OCI-LY1 (cell line): ENCODE measurements at regions not wholly inside any gene's neighbourhood (a gene's known extent, or its start where the extent isn't known, plus 50 kb on each side); places are given as distances from the start of the nearest gene placed in this dataset.

ENCODE experiments used
- H2AFZ ChIP-seq: fragments of 200-600 bp; sonication (generic), shearing (Covaris generic); 2 replicates; pipeline ENCODE4 v1.6.0; 2014; ENCODE audit warnings: antibody characterized with exemption, mild to moderate bottlenecking, low read length
- H3F3A ChIP-seq: fragments of 200-600 bp; sonication (generic), shearing (Covaris generic); 2 replicates; pipeline ENCODE4 v1.6.0; 2014; ENCODE audit warnings: mild to moderate bottlenecking, antibody characterized with exemption, low read length, moderate library complexity; ENCODE audit not compliant: insufficient read depth
- H3K27ac ChIP-seq: fragments of 200-600 bp; sonication (generic); 2 replicates; pipeline ENCODE4 v1.5.1; 2014; ENCODE audit warnings: low read length, mixed run types, mild to moderate bottlenecking, low read depth; ENCODE audit not compliant: poor library complexity, severe bottlenecking
- H3K27me3 ChIP-seq: fragments of 200-600 bp; sonication (generic); 2 replicates; pipeline ENCODE4 v1.6.0; 2014; ENCODE audit warnings: antibody characterized with exemption, mild to moderate bottlenecking, low read length, moderate library complexity; ENCODE audit not compliant: insufficient read depth
- H3K36me3 ChIP-seq: fragments of 200-600 bp; sonication (generic); 2 replicates; pipeline ENCODE4 v1.6.1; 2014; ENCODE audit warnings: mild to moderate bottlenecking, antibody characterized with exemption, low read length, moderate library complexity, mixed read lengths; ENCODE audit not compliant: insufficient read depth
- H3K4me1 ChIP-seq: fragments of 200-600 bp; sonication (generic); 2 replicates; pipeline ENCODE4 v1.5.1; 2014; ENCODE audit warnings: mild to moderate bottlenecking, low read length, moderate library complexity; ENCODE audit not compliant: insufficient read depth, severe bottlenecking
- H3K4me2 ChIP-seq: fragments of 200-600 bp; sonication (generic), shearing (Covaris generic); 2 replicates; pipeline ENCODE4 v1.6.1; 2014; ENCODE audit warnings: low read length
- H3K4me3 ChIP-seq: fragments of 200-600 bp; sonication (generic); 2 replicates; pipeline ENCODE4 v1.5.1; 2014; ENCODE audit warnings: low read length, low read depth, mild to moderate bottlenecking, mixed read lengths; ENCODE audit not compliant: poor library complexity, severe bottlenecking
- H3K79me2 ChIP-seq: fragments of 200-600 bp; shearing (Covaris generic); 2 replicates; pipeline ENCODE4 v1.6.1; 2016; ENCODE audit warnings: mixed run types, low read length, mixed read lengths; ENCODE audit not compliant: insufficient read depth
- H3K9ac ChIP-seq: fragments of 200-600 bp; sonication (generic), shearing (Covaris generic); 2 replicates; pipeline ENCODE4 v1.6.1; 2014; ENCODE audit warnings: mild to moderate bottlenecking, low read length, mixed read lengths
- H3K9me2 ChIP-seq: fragments of 200-600 bp; sonication (generic), shearing (Covaris generic); 2 replicates; pipeline ENCODE4 v1.6.1; 2014; ENCODE audit warnings: low read depth, mild to moderate bottlenecking, low read length, mixed read lengths
- H3K9me3 ChIP-seq: fragments of 200-600 bp; shearing (Covaris generic); 2 replicates; pipeline ENCODE4 v1.6.1; 2014; ENCODE audit warnings: low read length, mixed read lengths
- H4K20me1 ChIP-seq: fragments of 200-600 bp; sonication (generic), shearing (Covaris generic); 2 replicates; pipeline ENCODE4 v1.6.0; 2016; ENCODE audit warnings: mild to moderate bottlenecking, low read length; ENCODE audit not compliant: insufficient read depth
- CTCF ChIP-seq: fragments of 200-600 bp; sonication (generic), shearing (Covaris generic); IDR thresholded peaks from 2 replicates; pipeline ENCODE4 v1.5.1; 2017; ENCODE audit warnings: mild to moderate bottlenecking, antibody characterized with exemption, low read length, moderate library complexity, mixed read lengths
- EZH2 ChIP-seq: fragments of 200-600 bp; sonication (generic), shearing (Covaris generic); IDR thresholded peaks from 2 replicates; pipeline ENCODE4 v1.8.0; 2017; ENCODE audit warnings: borderline replicate concordance, mixed run types, mild to moderate bottlenecking, antibody characterized with exemption, low read length, moderate library complexity, mixed read lengths

GRCh38 chr6:109260126-109260525 lies 122.1 kb downstream of the CD164 start:
- no peaks in the 10 kb centered on the region for H3K9me3 ChIP-seq
- H3K27ac ChIP-seq = no peak overlapping the region
- no peaks in the 10 kb centered on the region for H3K4me1 ChIP-seq
- H3K9me2 ChIP-seq = no peaks in the 10 kb centered on the region
- no peak overlapping the region for H3K9ac ChIP-seq
- no peaks in the 10 kb centered on the region for H3F3A ChIP-seq
- no peak overlapping the region for H2AFZ ChIP-seq
- no peaks in the 10 kb centered on the region for H4K20me1 ChIP-seq
- no peak overlapping the region for H3K4me2 ChIP-seq
- no peaks in the 10 kb centered on the region for H3K27me3 ChIP-seq
- H3K4me3 ChIP-seq = no peak overlapping the region
- TF ChIP-seq EZH2 (no peak), CTCF (no peak)
- no peaks in the 10 kb centered on the region for H3K36me3 ChIP-seq
- no peaks in the 10 kb centered on the region for H3K79me2 ChIP-seq

GRCh38 chr6:109258129-109258528 lies 124.1 kb downstream of the CD164 start:
- H4K20me1 ChIP-seq = no peaks in the 10 kb centered on the region
- H2AFZ ChIP-seq = no peak overlapping the region
- TF ChIP-seq EZH2 (no peak), CTCF (no peak)
- no peaks in the 10 kb centered on the region for H3K79me2 ChIP-seq
- no peak overlapping the region for H3K4me3 ChIP-seq
- H3K9me3 ChIP-seq = no peaks in the 10 kb centered on the region
- H3K9me2 ChIP-seq = no peaks in the 10 kb centered on the region
- H3F3A ChIP-seq = no peaks in the 10 kb centered on the region
- H3K4me1 ChIP-seq = no peaks in the 10 kb centered on the region
- H3K27ac ChIP-seq = no peak overlapping the region
- no peaks in the 10 kb centered on the region for H3K27me3 ChIP-seq
- no peaks in the 10 kb centered on the region for H3K36me3 ChIP-seq
- no peak overlapping the region for H3K4me2 ChIP-seq
- no peak overlapping the region for H3K9ac ChIP-seq

- Histone ChIP-seq H3K79me2 (no peaks in the 10 kb centered on the region), H3K4me3 (no peak overlapping the region), H4K20me1 (no peaks in the 10 kb centered on the region), H3K4me1 (no peaks in the 10 kb centered on the region), H2AFZ (no peak overlapping the region), H3K36me3 (no peaks in the 10 kb centered on the region), H3F3A (no peaks in the 10 kb centered on the region), H3K4me2 (no peak overlapping the region), H3K27ac (no peak overlapping the region), H3K9me3 (no peaks in the 10 kb centered on the region), H3K9ac (no peak overlapping the region), H3K9me2 (no peaks in the 10 kb centered on the region), H3K27me3 (no peaks in the 10 kb centered on the region)
- TF ChIP-seq EZH2 (no peak), CTCF (no peak)
These were observed 124.8 kb downstream of the CD164 start for GRCh38 chr6:109257494-109257893.
